ENCODE measurements at regions not wholly inside any gene's neighbourhood (a gene's known extent, or its start where the extent isn't known, plus 50 kb on each side); places are given as distances from the start of the nearest gene placed in this dataset.

DNA sequence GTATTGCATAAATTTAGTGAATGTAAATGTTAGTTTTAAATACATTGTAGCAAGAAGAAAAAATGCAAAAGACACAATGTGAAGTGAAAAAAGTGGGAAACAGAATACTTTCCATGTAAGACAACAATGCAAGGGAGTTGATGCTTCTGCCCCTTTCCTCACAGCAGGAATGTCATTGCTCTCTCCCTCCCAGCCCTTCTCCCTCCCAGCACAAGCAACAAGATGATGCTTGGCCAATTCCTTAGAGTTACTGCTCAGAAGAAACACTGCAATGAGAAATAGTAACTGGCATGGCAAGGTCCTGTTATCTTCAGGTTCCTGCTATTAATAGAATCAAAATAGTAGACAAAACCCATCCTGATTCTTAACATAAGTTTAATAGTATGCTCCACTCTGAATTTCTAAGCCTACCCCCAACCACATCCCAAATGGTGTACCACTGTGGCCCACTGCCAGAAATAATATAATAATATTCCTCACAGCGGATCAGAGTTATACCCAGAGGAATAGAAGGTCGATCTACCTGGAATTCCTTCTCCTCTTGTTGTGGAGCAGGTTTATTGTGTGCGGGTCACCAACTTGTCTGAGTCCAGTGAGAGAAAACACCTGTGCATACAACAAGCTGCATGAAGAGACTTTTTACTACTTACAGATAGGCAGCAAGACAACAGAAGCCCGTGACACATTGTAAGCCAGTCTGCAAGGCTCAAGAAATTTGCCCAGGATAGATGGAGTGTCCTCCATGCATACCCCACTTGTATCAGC lies 69.8 kb upstream of the SLC7A11 start:
- no peak overlapping the region for H3K27ac ChIP-seq
- no peaks in the 10 kb centered on the region for H3K4me1 ChIP-seq (replicated peaks)
- no peaks in the 10 kb centered on the region for H3K36me3 ChIP-seq
- WGBS, result 48% methylated on average over 4 of the region's 4 CpGs
- no peaks in the 10 kb centered on the region for H3K27me3 ChIP-seq (replicated peaks; ENCODE audit: insufficient read depth)
- DNase-seq (ENCODE audit: low spot score), result no peak
- H3K4me3 ChIP-seq, result no peak overlapping the region
- intact Hi-C loops (cut with DNase I), result no loop called here
- H3K9me3 ChIP-seq, result no peaks in the 10 kb centered on the region
- TF ChIP-seq POLR2AphosphoS5 (IDR thresholded peaks at IDR 0.05) (no peak), CTCF (IDR thresholded peaks at IDR 0.05) (no peak), POLR2A (IDR thresholded peaks at IDR 0.05) (no peak)

- H3K4me1 ChIP-seq (replicated peaks), result no peaks in the 10 kb centered on the region
- WGBS, result 79% methylated on average over 1 of the region's 1 CpG
- intact Hi-C loops (cut with DNase I), result no loop called here
- no peaks in the 10 kb centered on the region for H3K9me3 ChIP-seq
- no peak for TF ChIP-seq POLR2AphosphoS5 (IDR thresholded peaks at IDR 0.05)
- no peak for TF ChIP-seq CTCF (IDR thresholded peaks at IDR 0.05)
- TF ChIP-seq POLR2A (IDR thresholded peaks at IDR 0.05), result no peak
- H3K36me3 ChIP-seq, result no peaks in the 10 kb centered on the region
- DNase-seq (ENCODE audit: low spot score), result no peak
- H3K4me3 ChIP-seq, result no peak overlapping the region
- no peak overlapping the region for H3K27ac ChIP-seq
- no peaks in the 10 kb centered on the region for H3K27me3 ChIP-seq (replicated peaks; ENCODE audit: insufficient read depth)
Observed at GRCh38 chr4:138310991-138311390, 68.8 kb upstream of the SLC7A11 start.

- intact Hi-C loops (cut with DNase I), result no loop called here
- Histone ChIP-seq H3K4me3 (no peak overlapping the region), H3K4me1 (replicated peaks) (no peaks in the 10 kb centered on the region), H3K27me3 (replicated peaks; ENCODE audit: insufficient read depth) (no peaks in the 10 kb centered on the region), H3K9me3 (no peaks in the 10 kb centered on the region), H3K36me3 (no peaks in the 10 kb centered on the region), H3K27ac (no peak overlapping the region)
- no peak for DNase-seq (ENCODE audit: low spot score)
- WGBS, result 72% methylated on average over 4 of the region's 4 CpGs
- TF ChIP-seq POLR2A (IDR thresholded peaks at IDR 0.05), result no peak
- TF ChIP-seq POLR2AphosphoS5 (IDR thresholded peaks at IDR 0.05), result no peak
- TF ChIP-seq CTCF (IDR thresholded peaks at IDR 0.05), result no peak
Observed at GRCh38 chr4:138310498-138310897, 68.3 kb upstream of the SLC7A11 start.

GRCh38 chr4:138308356-138308755 lies 66.2 kb upstream of the SLC7A11 start:
- H3K36me3 ChIP-seq, result no peaks in the 10 kb centered on the region
- no peaks in the 10 kb centered on the region for H3K27me3 ChIP-seq (replicated peaks; ENCODE audit: insufficient read depth)
- no peak for DNase-seq (ENCODE audit: low spot score)
- H3K27ac ChIP-seq, result no peak overlapping the region
- H3K4me3 ChIP-seq, result no peak overlapping the region
- H3K9me3 ChIP-seq, result no peaks in the 10 kb centered on the region
- WGBS, result 49% methylated on average over 7 of the region's 7 CpGs
- no peak for TF ChIP-seq CTCF (IDR thresholded peaks at IDR 0.05)
- TF ChIP-seq POLR2A (IDR thresholded peaks at IDR 0.05), result no peak
- TF ChIP-seq POLR2AphosphoS5 (IDR thresholded peaks at IDR 0.05), result no peak
- intact Hi-C loops (cut with DNase I), result no loop called here
- no peaks in the 10 kb centered on the region for H3K4me1 ChIP-seq (replicated peaks)

DNA sequence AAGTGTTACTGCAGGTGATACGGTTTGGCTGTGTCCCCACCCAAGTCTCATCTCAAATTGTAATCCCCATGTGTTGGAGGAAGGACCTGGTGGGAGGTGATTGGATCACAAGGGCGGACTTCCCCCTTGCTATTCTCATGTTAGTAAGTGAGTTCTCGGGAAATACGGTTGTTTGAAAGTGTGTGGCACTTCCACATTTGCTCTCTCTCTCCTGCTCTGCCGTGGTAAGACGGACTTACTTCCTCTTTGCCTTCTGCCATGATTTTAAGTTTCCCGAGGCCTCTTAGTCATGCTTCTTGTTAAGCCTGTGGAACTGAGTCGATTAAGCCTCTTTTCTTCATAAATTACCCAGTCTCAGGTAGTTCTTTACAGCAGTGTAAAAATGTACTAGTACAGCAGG lies 65.2 kb upstream of the SLC7A11 start:
- Histone ChIP-seq H3K4me1 (replicated peaks) (no peaks in the 10 kb centered on the region), H3K36me3 (no peaks in the 10 kb centered on the region), H3K4me3 (no peak overlapping the region), H3K9me3 (no peaks in the 10 kb centered on the region), H3K27ac (no peak overlapping the region), H3K27me3 (replicated peaks; ENCODE audit: insufficient read depth) (no peaks in the 10 kb centered on the region)
- intact Hi-C loops (cut with DNase I), result no loop called here
- TF ChIP-seq POLR2AphosphoS5 (IDR thresholded peaks at IDR 0.05), result no peak
- TF ChIP-seq POLR2A (IDR thresholded peaks at IDR 0.05), result no peak
- TF ChIP-seq CTCF (IDR thresholded peaks at IDR 0.05), result no peak
- no peak for DNase-seq (ENCODE audit: low spot score)
- WGBS, result 94% methylated on average over 8 of the region's 8 CpGs
